Fibroblast of lung (primary cell): ENCODE measurements at regions not wholly inside any gene's neighbourhood (a gene's known extent, or its start where the extent isn't known, plus 50 kb on each side); places are given as distances from the start of the nearest gene placed in this dataset.
A peak's percentile ranks its signal among the peaks of the same experiment; 100 is the strongest.

Experiments used
- DNase-seq, 2 donors: peaks; one replicate each; pipeline versions ENCODE4 v3.0.0 to v3.0.0-alpha.2; 2010; ENCODE audit warnings: low read depth in 2 of 2
- H2AFZ ChIP-seq: 2 replicates; pipeline ENCODE4 v1.5.1; 2012; ENCODE audit warnings: low read length, control low read depth, inconsistent platforms
- H3K27ac ChIP-seq: 2 replicates; pipeline ENCODE4 v1.5.1; 2011; ENCODE audit warnings: low read length, control low read depth; ENCODE audit not compliant: insufficient read depth
- H3K27me3 ChIP-seq: 2 replicates; pipeline ENCODE4 v1.5.1; 2011; ENCODE audit warnings: mild to moderate bottlenecking, low read length; ENCODE audit not compliant: control insufficient read depth, insufficient read depth
- H3K36me3 ChIP-seq: 2 replicates; pipeline ENCODE4 v1.5.1; 2011; ENCODE audit warnings: low read length; ENCODE audit not compliant: control insufficient read depth, insufficient read depth
- H3K4me1 ChIP-seq: 2 replicates; pipeline ENCODE4 v1.5.1; 2011; ENCODE audit warnings: low read length; ENCODE audit not compliant: control insufficient read depth, insufficient read depth; ENCODE audit errors: extremely low read depth
- H3K4me2 ChIP-seq: 2 replicates; pipeline ENCODE4 v1.5.1; 2011; ENCODE audit warnings: low read length, control low read depth; ENCODE audit not compliant: insufficient read depth; ENCODE audit errors: extremely low read depth
- H3K4me3 ChIP-seq, 4 experiments: fragments of 200-600 bp in 1 of 4; sonication (generic) in 1 of 4; replicated peaks in 1 of 4; 2 replicates each; pipeline ENCODE4 v1.5.1; 2011 to 2016; ENCODE audit warnings: low read length in 4 of 4, low read depth in 3 of 4, mild to moderate bottlenecking in 3 of 4, control low read depth in 2 of 4, inconsistent platforms in 1 of 4, mixed read lengths in 1 of 4; ENCODE audit not compliant: insufficient read depth in 1 of 4; ENCODE audit errors: control extremely low read depth in 1 of 4
- H3K79me2 ChIP-seq: 2 replicates; pipeline ENCODE4 v1.5.1; 2012; ENCODE audit warnings: mild to moderate bottlenecking, low read length, inconsistent platforms; ENCODE audit not compliant: control insufficient read depth, insufficient read depth
- H3K9ac ChIP-seq: 2 replicates; pipeline ENCODE4 v1.5.1; 2011; ENCODE audit warnings: mild to moderate bottlenecking, low read length, control low read depth; ENCODE audit not compliant: insufficient read depth
- H3K9me3 ChIP-seq: 2 replicates; pipeline ENCODE4 v1.5.1; 2012; ENCODE audit warnings: low read depth, low read length; ENCODE audit not compliant: control insufficient read depth, insufficient read depth
- H4K20me1 ChIP-seq: 2 replicates; pipeline ENCODE4 v1.5.1; 2011; ENCODE audit warnings: low read length; ENCODE audit not compliant: control insufficient read depth, insufficient read depth; ENCODE audit errors: extremely low read depth
- CTCF ChIP-seq, 2 donors: IDR thresholded peaks in 1 of 2; conservative IDR thresholded peaks in 1 of 2; 1 replicate in 1 of 2; 2 replicates in 1 of 2; pipeline ENCODE4 v1.5.1; 2011 to 2012; ENCODE audit warnings: low read length in 2 of 2, control low read depth in 1 of 2, inconsistent platforms in 1 of 2, low read depth in 1 of 2, mild to moderate bottlenecking in 1 of 2
- EZH2 ChIP-seq: IDR thresholded peaks from 2 replicates; pipeline ENCODE4 v1.5.1; 2012; ENCODE audit warnings: low read length, control low read depth, mild to moderate bottlenecking; ENCODE audit errors: missing control alignments

GRCh38 chr6:43977404-43978111 is 149.7 kb downstream of the MRPL14 start:
- H2AFZ ChIP-seq: no peak overlapping the region

GRCh38 chr6:43976706-43977403 is 150.4 kb downstream of the MRPL14 start:
- H2AFZ ChIP-seq: no peak overlapping the region
- no peak overlapping the region for H3K4me3 ChIP-seq
- H3K4me1 ChIP-seq: peaks cover 30% of the 10 kb centered on the region
- H3K79me2 ChIP-seq: no peaks in the 10 kb centered on the region
- no peak for DNase-seq
- H3K36me3 ChIP-seq: no peaks in the 10 kb centered on the region
- H3K4me2 ChIP-seq: no peak overlapping the region
- H3K9ac ChIP-seq: no peak overlapping the region
- H4K20me1 ChIP-seq: no peaks in the 10 kb centered on the region
- H3K27ac ChIP-seq: no peak overlapping the region
- TF ChIP-seq EZH2: no peak
- no peak for TF ChIP-seq CTCF (conservative IDR thresholded peaks at IDR 0.05 in 1 of 2, IDR thresholded peaks at IDR 0.05 in 1 of 2; ENCODE audit: low read depth in 1 of 2, low read length in 2 of 2)
- no peaks in the 10 kb centered on the region for H3K27me3 ChIP-seq
- H3K9me3 ChIP-seq: no peaks in the 10 kb centered on the region

More at GRCh38 chr6:43977404-43978111, 149.7 kb downstream of the MRPL14 start:
- DNase-seq: no peak
- H3K79me2 ChIP-seq: no peaks in the 10 kb centered on the region
- H3K36me3 ChIP-seq: no peaks in the 10 kb centered on the region
- no peaks in the 10 kb centered on the region for H3K27me3 ChIP-seq
- peaks cover 24% of the 10 kb centered on the region for H3K4me1 ChIP-seq
- no peaks in the 10 kb centered on the region for H4K20me1 ChIP-seq
- no peak overlapping the region for H3K9ac ChIP-seq
- peak; percentile 5 for TF ChIP-seq CTCF (conservative IDR thresholded peaks at IDR 0.05 in 1 of 2, IDR thresholded peaks at IDR 0.05 in 1 of 2; ENCODE audit: low read depth in 1 of 2, low read length in 2 of 2)
- TF ChIP-seq EZH2: no peak
- H3K4me2 ChIP-seq: no peak overlapping the region
- H3K27ac ChIP-seq: no peak overlapping the region
- H3K9me3 ChIP-seq: no peaks in the 10 kb centered on the region
- H3K4me3 ChIP-seq: no peak overlapping the region

- no peak overlapping the region for H3K4me3 ChIP-seq
- H3K9me3 ChIP-seq: no peaks in the 10 kb centered on the region
- no peaks in the 10 kb centered on the region for H3K36me3 ChIP-seq
- no peaks in the 10 kb centered on the region for H3K27me3 ChIP-seq
- DNase-seq: peak in 1 of 2 donors; percentile 52
- no peaks in the 10 kb centered on the region for H4K20me1 ChIP-seq
- no peak overlapping the region for H3K4me2 ChIP-seq
- no peaks in the 10 kb centered on the region for H3K79me2 ChIP-seq
- no peak overlapping the region for H2AFZ ChIP-seq
- no peak overlapping the region for H3K9ac ChIP-seq
- H3K27ac ChIP-seq: no peak overlapping the region
- H3K4me1 ChIP-seq: peaks cover 30% of the 10 kb centered on the region
- TF ChIP-seq CTCF (conservative IDR thresholded peaks at IDR 0.05 in 1 of 2, IDR thresholded peaks at IDR 0.05 in 1 of 2; ENCODE audit: low read depth in 1 of 2, low read length in 2 of 2) (no peak), EZH2 (no peak)
Measured at GRCh38 chr6:43974643-43975230, 152.5 kb downstream of the MRPL14 start.
